ENCODE measurements at regions not wholly inside any gene's neighbourhood (a gene's known extent, or its start where the extent isn't known, plus 50 kb on each side); places are given as distances from the start of the nearest gene placed in this dataset.

DNA sequence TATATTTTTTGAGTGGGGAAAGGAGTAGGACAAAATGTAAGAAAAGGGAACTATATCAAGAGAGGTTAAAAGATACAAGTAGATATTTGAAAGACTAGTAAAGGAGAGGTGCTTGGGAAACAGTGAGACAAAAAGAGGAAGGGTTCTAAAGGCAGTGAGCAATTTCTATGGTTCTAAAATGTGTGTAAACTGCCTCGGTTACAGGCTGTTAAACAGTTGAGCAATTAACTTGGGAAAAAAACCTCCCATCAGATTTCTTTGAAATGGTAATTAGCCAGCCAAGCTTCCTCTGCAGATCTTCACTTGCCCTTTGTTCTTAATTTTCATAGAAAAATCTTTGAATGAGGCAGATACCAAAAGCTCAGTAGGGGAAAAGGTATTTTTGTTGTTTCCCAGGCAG lies 238.7 kb upstream of the KCNH7 start:
- H3K9me2 ChIP-seq (ENCODE audit: low read depth, low read length) = no peaks in the 10 kb centered on the region
- no peaks in the 10 kb centered on the region for H3K36me3 ChIP-seq (ENCODE audit: insufficient read depth, low read length)
- H3K79me2 ChIP-seq (ENCODE audit: insufficient read depth, low read length) = no peaks in the 10 kb centered on the region
- TF ChIP-seq, protein P1, sequence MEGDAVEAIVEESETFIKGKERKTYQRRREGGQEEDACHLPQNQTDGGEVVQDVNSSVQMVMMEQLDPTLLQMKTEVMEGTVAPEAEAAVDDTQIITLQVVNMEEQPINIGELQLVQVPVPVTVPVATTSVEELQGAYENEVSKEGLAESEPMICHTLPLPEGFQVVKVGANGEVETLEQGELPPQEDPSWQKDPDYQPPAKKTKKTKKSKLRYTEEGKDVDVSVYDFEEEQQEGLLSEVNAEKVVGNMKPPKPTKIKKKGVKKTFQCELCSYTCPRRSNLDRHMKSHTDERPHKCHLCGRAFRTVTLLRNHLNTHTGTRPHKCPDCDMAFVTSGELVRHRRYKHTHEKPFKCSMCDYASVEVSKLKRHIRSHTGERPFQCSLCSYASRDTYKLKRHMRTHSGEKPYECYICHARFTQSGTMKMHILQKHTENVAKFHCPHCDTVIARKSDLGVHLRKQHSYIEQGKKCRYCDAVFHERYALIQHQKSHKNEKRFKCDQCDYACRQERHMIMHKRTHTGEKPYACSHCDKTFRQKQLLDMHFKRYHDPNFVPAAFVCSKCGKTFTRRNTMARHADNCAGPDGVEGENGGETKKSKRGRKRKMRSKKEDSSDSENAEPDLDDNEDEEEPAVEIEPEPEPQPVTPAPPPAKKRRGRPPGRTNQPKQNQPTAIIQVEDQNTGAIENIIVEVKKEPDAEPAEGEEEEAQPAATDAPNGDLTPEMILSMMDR (IDR thresholded peaks at IDR 0.05; ENCODE audit: low read length) = no peak
- TF ChIP-seq EZH2 (IDR thresholded peaks at IDR 0.05; ENCODE audit: borderline replicate concordance, low read length) = no peak
- no peaks in the 10 kb centered on the region for H4K20me1 ChIP-seq (ENCODE audit: insufficient read depth, low read length)
- H2AFZ ChIP-seq (ENCODE audit: low read length) = no peak overlapping the region
- no peak overlapping the region for H3K9ac ChIP-seq (ENCODE audit: low read length)
- no peak overlapping the region for H3K4me2 ChIP-seq (ENCODE audit: low read length)
- H3K4me3 ChIP-seq (ENCODE audit: low read depth, low read length, poor library complexity, severe bottlenecking) = no peak overlapping the region
- no peaks in the 10 kb centered on the region for H3K27me3 ChIP-seq (ENCODE audit: insufficient read depth, low read length)
- no peak overlapping the region for H3K27ac ChIP-seq (ENCODE audit: low read depth, low read length, poor library complexity, severe bottlenecking)
- H3K9me3 ChIP-seq (ENCODE audit: low read length) = no peaks in the 10 kb centered on the region
- H3F3A ChIP-seq (ENCODE audit: insufficient read depth, low read length) = no peaks in the 10 kb centered on the region
- H3K4me1 ChIP-seq (ENCODE audit: insufficient read depth, low read length, severe bottlenecking) = no peaks in the 10 kb centered on the region

DNA sequence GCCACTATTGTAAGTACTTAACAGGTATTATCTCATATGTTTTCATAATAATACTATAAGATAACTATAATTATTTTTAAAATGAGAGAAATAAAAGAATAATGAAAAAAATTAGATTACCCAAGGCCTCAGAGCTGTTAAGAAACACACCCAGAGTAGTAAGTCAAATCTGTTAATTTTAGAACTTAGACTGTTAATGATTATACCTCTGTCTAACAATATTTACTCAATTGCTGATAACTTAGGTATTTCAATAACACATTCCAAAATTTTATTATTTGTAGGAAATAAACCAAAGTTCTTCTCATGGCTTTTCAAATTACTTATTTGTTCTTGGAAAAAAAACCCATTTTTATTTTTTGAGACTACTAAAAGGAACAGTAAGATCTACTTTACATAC lies 227.5 kb upstream of the KCNH7 start:
- Histone ChIP-seq H3F3A (ENCODE audit: insufficient read depth, low read length) (no peaks in the 10 kb centered on the region), H3K27me3 (ENCODE audit: insufficient read depth, low read length) (no peaks in the 10 kb centered on the region), H3K9me2 (ENCODE audit: low read depth, low read length) (no peaks in the 10 kb centered on the region; the same call in 1 of the 2 replicates), H3K9ac (ENCODE audit: low read length) (no peak overlapping the region), H3K4me1 (ENCODE audit: insufficient read depth, low read length, severe bottlenecking) (no peaks in the 10 kb centered on the region), H3K79me2 (ENCODE audit: insufficient read depth, low read length) (no peaks in the 10 kb centered on the region), H3K9me3 (ENCODE audit: low read length) (no peaks in the 10 kb centered on the region), H3K4me2 (ENCODE audit: low read length) (no peak overlapping the region), H2AFZ (ENCODE audit: low read length) (no peak overlapping the region), H3K27ac (ENCODE audit: low read depth, low read length, poor library complexity, severe bottlenecking) (no peak overlapping the region), H3K36me3 (ENCODE audit: insufficient read depth, low read length) (no peaks in the 10 kb centered on the region), H3K4me3 (ENCODE audit: low read depth, low read length, poor library complexity, severe bottlenecking) (no peak overlapping the region), H4K20me1 (ENCODE audit: insufficient read depth, low read length) (no peaks in the 10 kb centered on the region)
- no peak for TF ChIP-seq EZH2 (IDR thresholded peaks at IDR 0.05; ENCODE audit: borderline replicate concordance, low read length)
- TF ChIP-seq, protein P1 (IDR thresholded peaks at IDR 0.05; ENCODE audit: low read length) = no peak

GRCh38 chr2:163062524-163062923 lies 224.0 kb upstream of the KCNH7 start:
- Histone ChIP-seq H3K4me2 (ENCODE audit: low read length) (no peak overlapping the region), H3K27ac (ENCODE audit: low read depth, low read length, poor library complexity, severe bottlenecking) (no peak overlapping the region), H3K9ac (ENCODE audit: low read length) (no peak overlapping the region), H4K20me1 (ENCODE audit: insufficient read depth, low read length) (no peaks in the 10 kb centered on the region), H3K4me1 (ENCODE audit: insufficient read depth, low read length, severe bottlenecking) (no peaks in the 10 kb centered on the region), H3K27me3 (ENCODE audit: insufficient read depth, low read length) (no peaks in the 10 kb centered on the region), H2AFZ (ENCODE audit: low read length) (no peak overlapping the region), H3F3A (ENCODE audit: insufficient read depth, low read length) (no peaks in the 10 kb centered on the region), H3K79me2 (ENCODE audit: insufficient read depth, low read length) (no peaks in the 10 kb centered on the region), H3K36me3 (ENCODE audit: insufficient read depth, low read length) (no peaks in the 10 kb centered on the region), H3K4me3 (ENCODE audit: low read depth, low read length, poor library complexity, severe bottlenecking) (no peak overlapping the region), H3K9me2 (ENCODE audit: low read depth, low read length) (no peaks in the 10 kb centered on the region; the same call in 1 of the 2 replicates), H3K9me3 (ENCODE audit: low read length) (no peaks in the 10 kb centered on the region)
- TF ChIP-seq, protein P1 (IDR thresholded peaks at IDR 0.05; ENCODE audit: low read length) = no peak
- TF ChIP-seq EZH2 (IDR thresholded peaks at IDR 0.05; ENCODE audit: borderline replicate concordance, low read length) = no peak

All from OCI-LY1 (cell line).